GM18909 (cell line): ENCODE measurements at regions not wholly inside any gene's neighbourhood (a gene's known extent, or its start where the extent isn't known, plus 50 kb on each side); places are given as distances from the start of the nearest gene placed in this dataset.
A peak's percentile ranks its signal among the peaks of the same experiment; 100 is the strongest.
"Not testable (repeated sequence)": the region's sequence is repeated elsewhere in the genome, so short reads cannot be mapped to it uniquely, and the experiment has no call there.

Source experiments
- ATAC-seq: cut with Tn5 transposase; IDR thresholded peaks from one replicate; pipeline ENCODE4 v1.9.1; 2021; ENCODE audit warnings: mild to moderate bottlenecking; ENCODE audit not compliant: unreplicated experiment, poor library complexity

DNA sequence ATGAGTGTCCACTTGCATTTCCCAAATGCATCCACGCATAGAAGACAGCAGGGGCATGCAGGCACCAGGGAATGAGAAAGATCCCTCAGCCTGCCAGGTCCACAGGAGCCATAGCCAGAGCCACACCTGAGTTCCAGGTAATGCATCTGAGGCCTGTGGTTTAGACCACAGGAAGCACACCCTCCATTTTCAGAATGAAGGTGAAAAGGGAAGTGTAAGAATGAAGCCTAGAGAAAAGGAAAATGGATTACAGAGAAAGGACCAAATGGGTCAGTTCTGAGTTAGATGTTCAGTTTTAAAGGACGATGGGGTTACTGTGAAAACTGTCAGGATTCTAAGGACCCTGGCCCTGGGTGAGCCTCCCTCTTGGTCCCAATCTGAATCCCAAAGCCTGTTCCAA lies 1283.2 kb downstream of the TMEM121 start:
- no peak for ATAC-seq

DNA sequence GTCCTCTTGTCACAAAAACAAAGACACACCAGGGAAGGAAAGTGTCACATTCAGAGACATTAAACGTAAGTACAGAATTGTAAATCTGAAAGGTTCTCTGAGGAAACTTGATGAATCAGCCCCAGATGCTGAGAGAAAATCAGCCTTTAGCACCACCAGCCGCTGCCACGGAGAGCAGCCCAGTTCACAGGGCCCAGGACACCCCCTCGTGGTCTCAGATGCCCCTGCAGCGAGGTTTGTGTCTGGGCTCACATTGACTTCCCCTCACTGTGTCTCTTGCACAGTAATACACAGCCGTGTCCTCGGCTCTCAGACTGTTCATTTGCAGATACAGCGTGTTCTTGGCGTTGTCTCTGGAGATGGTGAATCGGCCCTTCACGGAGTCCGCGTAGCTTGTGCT lies 1283.8 kb downstream of the TMEM121 start:
- not testable (repeated sequence) for ATAC-seq

DNA sequence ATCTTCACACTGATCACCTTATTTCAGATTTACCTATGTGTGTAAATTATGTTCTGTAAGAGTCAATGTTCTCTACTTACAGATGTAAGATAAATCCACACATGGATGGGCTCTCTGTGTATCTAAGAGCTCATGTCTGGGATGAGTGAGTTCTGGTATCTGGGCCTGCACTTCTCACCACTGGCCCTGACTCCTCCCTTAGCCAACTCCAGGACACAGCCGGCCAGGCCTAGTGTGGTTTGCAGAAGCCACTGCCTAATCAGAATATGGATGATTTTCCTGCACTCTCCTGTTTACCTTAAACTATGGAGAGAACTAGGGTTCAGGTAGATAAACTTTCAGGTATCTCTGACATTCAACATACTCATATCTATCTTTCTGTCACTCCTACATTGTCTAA lies 1284.8 kb downstream of the TMEM121 start:
- no peak for ATAC-seq

DNA sequence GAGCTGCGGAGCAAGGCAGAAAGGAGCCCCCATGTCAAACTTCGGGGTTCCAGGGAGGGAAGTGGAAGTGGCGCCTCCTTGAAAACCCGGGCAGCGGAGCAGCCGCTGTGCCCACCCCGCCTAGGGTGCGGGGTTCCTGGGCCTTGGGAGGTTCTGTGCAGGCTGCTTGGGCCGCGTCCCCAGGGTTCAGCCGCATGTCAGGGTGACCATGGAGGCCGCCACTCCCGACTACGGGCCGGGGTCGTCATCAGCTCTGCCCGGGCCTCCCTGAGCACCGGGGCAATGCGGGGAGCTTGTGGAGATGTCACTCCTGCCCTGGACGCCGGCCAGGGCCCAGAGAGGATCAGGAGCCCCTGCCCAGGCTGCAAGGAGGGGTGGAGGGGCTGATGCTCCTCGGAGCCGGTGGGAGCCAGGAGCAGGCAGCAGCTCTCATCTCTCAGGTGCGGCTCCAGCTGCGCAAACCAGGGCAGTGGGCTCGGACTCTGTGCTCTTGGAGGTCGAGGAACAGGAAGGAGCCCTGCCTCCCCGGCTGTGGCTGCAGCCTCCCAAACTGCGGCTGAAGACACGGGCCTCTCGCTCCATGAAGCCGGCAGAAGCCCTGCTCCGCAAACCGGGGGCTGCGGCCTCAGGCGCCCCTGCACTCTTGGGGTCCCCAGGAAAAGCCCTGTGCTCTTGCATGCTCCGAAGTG lies 1286.5 kb downstream of the TMEM121 start:
- no peak for ATAC-seq

DNA sequence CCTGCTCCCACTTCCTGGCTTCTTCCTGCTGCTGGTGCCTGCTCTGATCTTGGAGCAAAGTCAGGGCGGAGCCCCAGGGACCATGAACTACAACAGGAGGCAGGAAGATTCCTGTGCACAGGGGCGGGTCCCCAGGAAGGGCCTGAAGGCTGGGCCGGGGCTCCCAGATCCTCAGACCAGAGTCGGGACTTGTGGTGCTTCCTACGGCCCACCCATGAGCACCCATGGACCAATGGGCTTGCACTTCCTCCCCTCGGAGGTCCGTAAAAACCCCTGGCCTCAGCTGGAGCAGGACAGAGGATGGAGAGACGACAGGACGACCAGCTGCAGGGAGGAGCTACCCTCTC lies 1287.1 kb downstream of the TMEM121 start:
- no peak for ATAC-seq

DNA sequence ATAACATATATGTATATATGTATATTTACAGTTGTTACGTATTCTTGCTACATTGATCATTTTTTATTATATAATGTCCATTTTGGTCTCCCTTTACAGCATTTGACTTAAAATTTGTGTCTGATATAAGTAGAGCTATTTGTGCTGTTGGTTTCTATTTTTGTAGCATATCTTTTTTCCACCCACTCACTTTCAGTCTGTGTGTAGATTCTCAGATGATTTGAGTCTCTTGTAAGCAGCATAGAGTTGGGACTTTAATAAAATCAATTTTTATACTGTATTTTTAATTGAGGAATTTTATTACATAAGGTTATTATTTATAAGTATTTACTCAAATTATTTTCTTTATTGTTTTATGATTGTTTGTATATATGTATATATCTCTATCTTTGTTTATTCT lies 1293.7 kb downstream of the TMEM121 start:
- ATAC-seq = no peak

DNA sequence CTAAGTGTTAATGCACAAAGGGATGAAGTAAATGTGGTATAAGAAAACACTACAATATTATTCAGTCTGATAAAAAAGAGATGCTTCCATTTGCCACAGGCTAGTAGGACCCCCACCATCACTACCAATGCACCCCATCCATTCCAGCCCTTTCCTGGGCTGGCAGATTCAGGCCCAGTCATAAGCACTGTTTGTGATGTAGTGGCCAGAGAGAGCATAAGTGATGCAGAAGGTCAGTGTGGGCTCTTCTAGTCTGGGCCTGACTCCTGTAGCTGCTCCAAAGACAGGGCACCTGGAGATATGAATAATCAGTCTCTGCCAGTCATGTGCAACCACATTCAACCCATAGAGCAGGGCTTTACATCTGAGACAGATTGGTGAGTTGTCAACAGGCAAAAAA lies 1294.7 kb downstream of the TMEM121 start:
- no peak for ATAC-seq

DNA sequence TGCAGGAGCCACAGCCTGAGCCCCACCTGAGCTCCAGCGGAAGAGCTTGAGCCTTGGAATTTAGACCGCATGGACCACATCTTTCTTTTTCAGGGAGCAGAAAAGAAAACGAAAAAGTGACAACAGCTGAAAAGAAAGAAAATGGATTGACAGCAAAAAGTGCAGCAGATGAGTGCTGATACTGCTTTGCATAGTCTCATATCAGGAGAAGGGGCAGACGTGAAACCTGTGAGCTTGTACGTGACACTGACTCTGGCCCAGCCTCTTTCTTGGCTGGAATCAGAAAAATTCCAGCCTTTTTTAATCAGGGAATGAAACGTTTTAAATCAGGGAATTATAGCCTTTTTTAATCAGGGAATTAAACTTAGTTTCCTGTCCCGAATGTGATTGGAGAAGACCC lies 1296.5 kb downstream of the TMEM121 start:
- no peak for ATAC-seq

DNA sequence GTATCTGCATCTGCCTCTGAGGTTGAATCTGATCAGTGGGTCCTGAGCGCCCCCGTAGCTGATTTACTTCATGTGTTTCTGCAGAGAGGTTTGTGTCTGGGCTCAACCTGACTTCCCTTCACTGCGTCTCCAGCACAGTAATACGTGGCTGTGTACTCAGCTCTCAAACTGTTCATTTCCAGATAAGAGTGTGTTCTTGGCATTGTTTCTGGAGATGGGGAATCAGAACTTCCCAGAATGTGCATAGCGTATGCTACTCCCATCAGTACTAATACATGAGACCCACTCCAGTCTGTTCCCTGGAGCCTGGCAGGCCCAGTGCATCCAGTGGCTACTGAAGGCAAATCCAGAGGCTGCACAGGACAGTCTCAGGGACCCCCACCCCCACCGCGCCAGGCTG lies 1297.2 kb downstream of the TMEM121 start:
- ATAC-seq = no peak

DNA sequence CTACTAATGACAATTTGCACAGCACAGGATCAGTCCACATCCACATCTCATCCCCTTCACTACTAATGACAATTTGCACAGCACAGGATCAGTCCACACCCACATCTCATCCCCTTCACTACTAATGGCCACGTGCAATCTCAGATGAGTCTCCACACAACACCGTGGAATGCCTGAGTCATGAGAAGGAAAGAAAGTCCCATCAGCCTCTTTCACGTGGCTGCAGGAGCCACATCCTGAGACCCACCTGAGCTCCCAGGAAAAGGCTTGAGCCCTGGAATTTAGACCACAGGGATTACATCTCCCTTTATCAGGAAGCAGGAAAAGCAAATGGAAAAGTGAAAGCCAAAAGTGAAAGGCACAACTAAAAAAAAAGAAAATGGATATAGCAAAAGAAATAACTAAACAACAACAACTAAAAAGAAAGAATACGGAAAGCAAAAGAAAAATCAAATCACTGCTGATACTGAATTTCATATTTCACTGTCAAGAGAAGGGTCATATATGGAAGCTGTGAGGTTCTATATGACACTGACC lies 1300.5 kb downstream of the TMEM121 start:
- ATAC-seq = no peak

DNA sequence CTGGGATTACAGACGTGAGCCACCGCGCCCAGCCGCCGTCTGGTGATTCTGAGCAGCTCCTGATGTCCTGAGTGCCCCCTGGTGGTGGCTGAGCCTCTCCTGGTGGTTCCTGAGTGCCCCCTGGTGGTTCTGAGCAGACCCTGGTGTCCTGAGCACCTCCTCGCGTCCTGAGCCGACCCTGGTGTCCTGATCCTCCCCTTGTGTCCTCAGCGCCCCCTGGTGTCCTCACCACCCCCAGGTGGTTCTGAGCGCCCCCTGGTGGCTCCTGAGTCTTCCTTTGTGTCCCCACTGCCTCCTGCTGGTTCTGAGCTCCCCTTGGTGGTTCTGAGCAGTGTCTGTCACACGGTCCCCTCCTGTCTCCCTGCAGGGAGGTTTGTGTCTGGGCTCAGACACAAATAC lies 1304.9 kb downstream of the TMEM121 start:
- ATAC-seq = no peak

DNA sequence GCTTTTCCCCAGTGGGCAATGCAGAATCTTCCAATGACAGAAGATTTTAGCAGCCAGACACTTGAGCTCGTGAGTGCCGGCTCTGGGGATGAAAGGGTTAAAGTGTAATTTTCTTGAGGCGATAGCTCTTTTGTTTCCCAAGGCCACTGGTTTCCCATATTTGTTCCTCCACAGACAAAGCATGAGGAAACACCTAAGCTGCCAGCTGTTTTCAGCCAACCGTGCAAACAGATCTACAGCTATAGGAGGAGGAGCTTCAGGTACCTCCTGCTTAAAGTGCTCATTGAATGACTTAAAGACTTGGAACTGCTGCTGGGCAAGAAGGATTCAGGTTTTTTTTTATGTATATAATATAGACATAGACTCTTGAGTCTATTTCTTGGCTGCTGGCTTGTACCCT lies 1311.5 kb downstream of the TMEM121 start:
- ATAC-seq = no peak

DNA sequence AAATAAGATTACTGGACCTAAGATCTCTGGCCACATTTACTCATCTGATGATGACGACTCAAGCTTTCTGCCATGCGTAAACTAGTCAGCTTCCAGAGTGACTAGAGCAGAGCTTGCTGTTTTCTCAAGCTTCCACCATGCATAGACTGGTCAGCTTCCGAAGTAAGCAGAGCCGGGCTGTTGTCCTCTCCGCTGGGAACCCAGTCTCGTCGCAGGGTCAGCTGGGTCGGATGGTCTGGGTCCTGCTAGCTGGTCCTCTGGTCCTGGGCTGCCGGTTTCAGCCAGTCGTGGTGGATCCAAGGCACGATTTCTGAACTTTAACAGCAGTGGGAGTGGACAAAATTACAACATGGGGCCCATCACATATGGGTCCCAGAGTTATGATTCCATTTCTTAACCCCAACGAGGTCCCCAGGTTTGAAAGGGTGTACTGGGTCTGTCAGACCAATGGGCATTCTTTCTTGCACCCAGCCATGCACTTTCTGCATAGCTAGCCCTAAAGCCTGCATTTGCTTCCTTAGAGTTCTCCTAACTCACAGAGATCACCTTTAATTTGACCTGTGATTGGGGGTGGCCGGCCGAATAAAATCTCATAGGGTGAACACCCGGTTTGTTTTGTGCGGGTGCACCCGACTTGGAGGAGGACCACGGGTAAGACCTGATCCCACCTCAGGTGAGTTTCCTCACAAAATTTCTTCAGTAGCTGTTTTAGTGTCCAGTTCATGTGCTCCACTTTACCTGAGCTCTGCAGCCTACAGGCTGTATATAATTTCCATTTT lies 1312.8 kb downstream of the TMEM121 start:
- ATAC-seq = no peak

DNA sequence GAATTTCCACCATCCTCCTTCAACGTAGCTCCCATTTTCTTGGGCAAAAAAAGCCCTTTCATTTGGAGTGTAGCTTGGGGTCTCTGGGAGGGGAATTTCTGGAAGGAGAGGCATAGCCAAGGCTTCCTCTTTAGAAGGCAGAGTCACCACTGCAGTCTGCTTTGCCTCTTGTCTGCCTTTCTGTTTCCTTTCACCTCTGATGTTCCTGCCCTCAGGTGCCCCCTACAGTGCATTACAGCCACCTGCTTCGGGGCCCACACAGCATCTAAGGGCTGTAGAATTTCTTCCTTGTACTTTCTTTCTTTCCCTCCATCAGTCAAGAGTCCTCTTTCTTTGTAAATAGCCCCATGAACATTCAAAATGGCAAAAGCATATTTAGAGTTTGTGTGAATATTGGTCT lies 1313.9 kb downstream of the TMEM121 start:
- ATAC-seq = no peak

DNA sequence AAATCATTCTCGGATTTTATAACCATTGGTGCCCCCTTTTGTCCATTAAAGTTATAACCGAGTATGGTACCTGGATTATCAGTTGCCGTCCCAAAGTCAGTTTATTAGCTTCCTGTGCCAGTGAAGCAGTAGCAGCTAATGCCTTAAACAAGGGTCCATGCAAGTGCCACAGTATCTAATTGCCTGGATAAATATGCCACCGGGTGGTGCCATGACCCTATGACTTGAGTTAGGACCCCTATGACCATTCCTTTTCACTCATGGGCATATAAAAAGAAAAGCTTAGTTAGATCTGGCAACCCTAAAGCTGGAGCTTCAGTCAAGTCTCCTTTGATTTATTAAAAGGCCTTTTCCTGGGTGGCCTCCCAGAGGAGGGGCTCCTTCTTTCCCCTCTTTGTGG lies 1314.6 kb downstream of the TMEM121 start:
- ATAC-seq = no peak

DNA sequence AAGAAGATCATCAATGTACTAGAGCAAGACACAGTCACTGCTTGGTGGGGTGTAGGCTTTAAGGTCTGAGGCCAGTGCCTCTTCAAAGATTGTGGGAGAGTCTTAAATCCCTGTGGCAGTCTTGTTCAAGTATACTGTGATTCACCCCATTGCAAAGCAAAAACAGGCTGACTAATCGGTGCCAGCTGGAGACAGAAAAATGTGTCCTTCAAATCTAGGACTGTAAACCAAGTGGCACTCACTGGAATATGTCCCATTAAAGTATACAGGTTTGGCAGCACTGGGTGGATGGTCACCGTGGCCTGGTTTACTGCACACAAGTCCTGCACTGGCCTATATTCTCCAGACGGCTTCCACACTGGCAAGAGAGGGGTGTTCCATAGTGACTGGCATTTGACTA lies 1315.3 kb downstream of the TMEM121 start:
- ATAC-seq = no peak

DNA sequence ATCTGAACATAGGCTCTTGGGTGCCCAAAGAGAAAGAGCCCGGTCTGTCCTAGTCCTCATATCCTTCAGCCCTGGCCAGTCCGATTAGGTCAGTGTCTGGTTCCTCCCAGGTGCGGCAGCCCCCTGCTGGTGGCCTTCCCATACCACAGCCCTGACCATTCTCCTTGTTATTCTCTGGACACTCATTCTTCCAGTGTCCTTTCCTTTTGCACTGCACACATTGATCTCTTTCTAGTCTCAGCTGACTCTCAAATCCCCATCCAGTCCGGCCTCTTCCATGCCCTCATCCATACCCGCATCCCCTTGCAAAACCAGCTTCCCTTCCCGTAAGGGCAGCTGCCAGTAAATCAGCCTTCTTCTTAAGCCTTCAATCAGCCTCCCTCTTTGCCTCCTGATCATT lies 1316.3 kb downstream of the TMEM121 start:
- ATAC-seq = no peak

DNA sequence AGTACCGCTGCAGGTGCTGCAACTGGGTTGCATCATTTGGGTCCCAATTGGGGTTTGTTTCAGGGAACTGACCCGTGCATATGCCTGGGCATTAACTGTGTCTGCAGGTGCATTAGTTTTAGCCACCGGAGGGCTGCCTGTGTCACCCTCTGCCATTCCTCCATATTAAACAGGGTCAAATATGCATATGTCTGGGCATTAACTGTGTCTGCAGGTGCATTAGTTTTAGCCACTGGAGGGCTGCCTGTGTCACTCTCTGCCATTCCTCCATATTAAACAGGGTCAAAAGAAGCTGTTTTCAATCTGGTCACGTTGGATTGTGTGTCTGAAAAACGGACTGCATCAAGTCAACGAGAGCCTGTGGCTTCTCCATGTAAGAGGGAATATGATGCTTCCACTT lies 1317.0 kb downstream of the TMEM121 start:
- ATAC-seq = no peak

DNA sequence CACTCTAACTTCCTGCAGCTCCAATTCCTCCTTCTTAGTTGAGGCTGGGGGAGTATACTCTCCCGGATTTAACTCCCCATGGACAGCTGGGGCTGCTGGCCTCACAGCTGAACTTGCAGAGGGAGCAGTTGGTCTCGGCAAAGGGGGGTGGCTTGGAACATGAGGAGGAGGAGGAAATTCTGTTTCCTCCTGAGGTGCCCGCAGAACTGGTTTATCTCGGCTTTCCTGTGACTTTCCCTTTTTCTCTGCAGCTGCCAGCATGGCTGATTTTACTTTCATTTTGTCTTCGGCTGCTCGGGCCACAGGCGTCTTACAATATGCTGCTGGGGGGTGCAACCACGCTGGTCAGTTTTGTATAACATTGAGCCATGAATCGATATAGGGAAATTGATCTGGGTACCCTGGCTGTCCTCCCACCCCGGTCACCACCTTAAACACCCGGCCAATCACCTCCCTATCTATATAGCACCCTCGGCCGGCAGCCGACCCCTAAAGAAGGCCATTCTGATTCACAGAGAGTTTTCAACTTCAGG lies 1317.6 kb downstream of the TMEM121 start:
- no peak for ATAC-seq

DNA sequence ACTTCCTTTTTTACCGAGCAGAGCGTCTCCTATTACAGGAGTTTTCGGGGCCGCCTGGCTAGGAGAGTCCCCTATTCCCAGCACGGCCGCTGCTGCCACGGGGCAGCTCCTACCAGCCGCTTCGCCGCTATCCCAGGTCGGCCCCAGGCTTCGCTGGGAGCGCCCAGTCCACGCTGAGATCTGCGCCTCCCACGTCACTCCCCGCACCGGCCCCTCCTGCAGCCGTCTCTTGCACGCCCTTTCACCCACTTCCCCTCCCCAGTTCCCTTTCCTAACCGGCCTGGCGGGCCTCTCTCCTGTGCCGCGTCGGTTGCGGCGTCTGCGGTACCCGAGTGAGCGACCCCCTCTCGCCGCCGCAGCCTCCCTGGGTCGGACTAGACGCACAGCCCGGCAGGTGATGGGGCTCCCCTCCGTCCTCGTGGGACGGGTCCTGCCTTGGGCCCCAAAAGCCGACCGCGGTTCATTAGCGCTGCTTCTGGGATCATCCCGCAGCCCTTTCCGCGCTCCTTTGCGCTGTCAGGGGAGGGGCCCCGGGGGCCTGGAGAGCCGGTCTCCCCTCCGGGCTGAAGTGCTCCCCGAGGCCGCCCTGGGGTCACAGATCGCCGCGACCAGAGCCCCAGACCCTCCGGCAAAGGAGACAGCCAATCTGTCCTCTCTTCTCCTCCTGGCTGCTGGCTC lies 1318.4 kb downstream of the TMEM121 start:
- peak; percentile 49 for ATAC-seq
